Ovary (tissue), 3 donors: ENCODE measurements at regions not wholly inside any gene's neighbourhood (a gene's known extent, or its start where the extent isn't known, plus 50 kb on each side); places are given as distances from the start of the nearest gene placed in this dataset.

ENCODE experiments used
- CTCF ChIP-seq, 3 donors: fragments of 450-650 bp in 2 of 3; fragments of 200-600 bp in 1 of 3; IDR thresholded peaks; one replicate each; pipeline versions ENCODE4 v1.5.1 to v1.8.0; 2016 to 2022; ENCODE audit warnings: antibody characterized with exemption in 3 of 3, mild to moderate bottlenecking in 1 of 3
- EP300 ChIP-seq: sonication (generic); formaldehyde crosslinking; IDR thresholded peaks from one replicate; pipeline ENCODE4 v1.6.1; 2017; ENCODE audit warnings: antibody characterized with exemption
- POLR2A ChIP-seq: fragments of 450-650 bp; IDR thresholded peaks from one replicate; pipeline ENCODE4 v1.6.1; 2017; ENCODE audit warnings: antibody characterized with exemption, mild to moderate bottlenecking, moderate library complexity
- donor health status: DM: no; HTN: no; CAD: no.

- TF ChIP-seq CTCF (IDR thresholded peaks at IDR 0.05), result no peak
- TF ChIP-seq EP300, result no peak
- no peak for TF ChIP-seq POLR2A
Observed at GRCh38 chr6:19427548-19427947, 409.6 kb upstream of the ID4 start.
